ENCODE measurements at regions not wholly inside any gene's neighbourhood (a gene's known extent, or its start where the extent isn't known, plus 50 kb on each side); places are given as distances from the start of the nearest gene placed in this dataset.

DNA sequence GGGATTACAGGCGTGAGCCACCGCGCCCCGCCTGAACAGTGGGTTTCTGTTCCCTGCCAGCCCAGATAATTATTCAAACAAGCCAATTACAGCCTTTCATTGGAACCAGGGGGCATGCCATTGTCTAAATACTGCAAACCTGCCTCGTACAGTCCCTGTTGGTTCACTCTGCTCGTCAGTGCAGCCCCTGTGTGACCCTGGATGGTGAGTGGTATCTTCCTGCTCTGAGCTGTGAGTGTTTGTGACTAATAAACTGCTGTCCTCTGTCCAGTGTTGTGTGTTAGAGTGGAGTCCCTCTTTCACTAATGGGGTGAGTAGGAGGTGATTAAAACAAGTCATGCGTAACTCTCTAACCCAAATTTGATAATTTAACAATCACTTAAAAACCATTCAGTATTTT, 176.5 kb upstream of the FAM3C start:
- no peak for DNase-seq (ENCODE audit: low read depth in 2 of 3, low spot score in 2 of 3)

DNA sequence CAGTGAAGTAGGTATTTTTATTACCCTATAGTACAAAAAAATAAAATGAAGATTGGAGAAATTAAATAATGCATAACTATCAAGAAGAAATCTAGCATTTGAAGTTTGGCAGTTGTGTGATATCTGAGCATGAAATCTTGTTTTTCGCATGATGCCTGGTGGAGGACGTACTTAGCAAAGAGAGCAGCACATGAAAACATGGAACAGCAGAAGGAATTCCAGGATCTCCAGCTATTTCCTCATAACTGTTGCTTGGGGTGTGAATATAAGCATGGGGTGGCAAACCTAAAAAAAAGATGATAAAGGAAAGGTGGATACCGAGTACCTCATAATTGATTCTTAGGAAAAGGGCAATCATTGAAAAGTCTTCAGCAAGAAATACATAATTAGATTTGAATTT, 174.3 kb upstream of the FAM3C start:
- DNase-seq (ENCODE audit: low read depth in 2 of 3, low spot score in 2 of 3) = no peak

DNA sequence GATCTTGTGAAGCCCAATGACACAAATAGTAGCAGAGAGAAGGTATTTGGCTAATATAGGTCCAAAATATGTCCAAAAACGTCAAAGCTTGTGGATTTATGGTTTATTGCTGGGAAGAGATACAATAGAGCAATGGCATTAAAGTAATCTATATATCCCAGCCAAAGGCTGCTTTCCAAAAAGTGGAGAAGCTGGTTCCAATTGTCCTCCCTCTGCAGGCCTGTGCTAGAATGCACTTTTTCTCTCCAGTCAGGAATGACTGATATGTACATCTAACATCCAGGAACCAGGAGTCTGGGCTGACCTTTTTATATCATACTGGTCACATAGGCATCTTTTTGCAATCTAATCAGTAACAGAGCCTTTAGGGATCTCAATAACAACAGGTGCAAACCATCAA, 167.1 kb upstream of the FAM3C start:
- DNase-seq (ENCODE audit: low read depth in 2 of 3, low spot score in 2 of 3) = no peak

DNA sequence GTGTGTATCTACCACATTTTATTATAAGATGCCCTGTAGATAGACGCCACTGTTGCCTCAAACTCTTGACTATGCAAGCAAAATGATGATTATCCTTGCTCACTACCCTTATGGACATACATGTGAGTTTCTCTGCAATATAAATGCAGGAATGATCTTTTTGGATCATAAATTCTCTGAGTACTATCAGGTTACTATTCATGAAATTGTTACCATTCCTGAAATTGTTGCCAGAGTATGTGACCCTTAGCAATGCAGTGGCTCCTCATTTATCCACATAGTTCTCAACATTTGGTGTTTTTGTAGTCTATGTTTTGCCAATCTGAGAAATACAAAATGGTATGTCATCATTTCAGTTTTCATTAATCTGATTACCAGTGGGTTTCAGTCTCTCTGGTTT, 166.2 kb upstream of the FAM3C start:
- DNase-seq (ENCODE audit: low read depth in 2 of 3, low spot score in 2 of 3) = no peak

- no peak for DNase-seq (ENCODE audit: low read depth in 2 of 3, low spot score in 2 of 3)
Observed at GRCh38 chr7:121561717-121562116, 165.6 kb upstream of the FAM3C start.

DNA sequence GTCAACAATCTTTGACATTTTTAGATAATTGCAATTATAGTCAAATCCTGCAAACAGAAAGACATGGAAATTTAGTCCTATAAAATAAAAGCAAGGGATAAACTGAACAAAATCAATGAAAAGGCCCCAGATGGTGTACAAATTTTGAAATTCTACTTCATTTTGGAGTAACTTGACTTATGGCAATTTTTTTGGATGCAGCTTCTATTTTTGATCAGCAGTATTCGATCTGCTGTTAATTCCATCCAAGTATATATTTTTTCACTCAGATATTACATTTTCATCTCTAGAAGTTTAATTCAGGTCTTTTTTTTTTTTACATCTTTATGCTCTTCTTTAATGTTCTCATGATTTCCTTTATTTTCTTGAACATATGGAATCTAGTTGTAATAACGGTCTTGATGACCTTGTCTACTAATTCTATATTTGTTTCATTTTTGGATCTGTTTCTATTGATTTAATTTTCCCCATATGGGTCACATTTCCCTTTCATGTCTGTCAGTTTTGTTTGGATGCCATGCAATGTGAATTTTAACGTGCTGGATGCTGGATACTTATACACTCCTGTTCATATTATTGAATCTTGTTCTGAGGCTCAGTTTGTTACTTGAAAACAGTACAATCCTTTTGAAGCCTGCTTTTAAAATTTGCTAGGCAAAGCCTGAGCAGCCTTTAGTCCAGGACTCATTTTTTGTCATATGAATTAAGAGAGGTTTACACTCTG, 164.3 kb upstream of the FAM3C start:
- no peak for DNase-seq (ENCODE audit: low read depth in 2 of 3, low spot score in 2 of 3)

DNA sequence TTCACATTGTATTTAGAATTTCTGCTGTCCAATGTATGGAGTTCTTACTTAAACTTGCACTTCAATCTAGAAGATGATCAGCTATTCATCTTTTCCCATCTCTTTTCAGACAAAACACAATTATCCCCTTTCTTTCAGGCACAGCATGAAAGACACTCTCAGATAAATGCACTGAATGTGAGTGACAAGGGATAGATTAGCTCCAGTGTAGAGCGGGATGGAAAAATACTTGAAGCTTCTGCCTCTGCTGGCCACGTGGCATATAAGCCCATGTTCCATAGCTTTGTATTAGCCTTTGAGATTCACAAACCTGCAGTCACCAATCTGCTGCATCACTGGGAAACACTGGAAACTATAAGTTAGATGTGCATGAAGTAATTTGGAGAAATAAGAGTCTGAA, 162.2 kb upstream of the FAM3C start:
- DNase-seq (ENCODE audit: low read depth in 2 of 3, low spot score in 2 of 3) = no peak

- no peak for DNase-seq (ENCODE audit: low read depth in 2 of 3, low spot score in 2 of 3)
Observed at GRCh38 chr7:121557034-121557892, 161.2 kb upstream of the FAM3C start.

DNA sequence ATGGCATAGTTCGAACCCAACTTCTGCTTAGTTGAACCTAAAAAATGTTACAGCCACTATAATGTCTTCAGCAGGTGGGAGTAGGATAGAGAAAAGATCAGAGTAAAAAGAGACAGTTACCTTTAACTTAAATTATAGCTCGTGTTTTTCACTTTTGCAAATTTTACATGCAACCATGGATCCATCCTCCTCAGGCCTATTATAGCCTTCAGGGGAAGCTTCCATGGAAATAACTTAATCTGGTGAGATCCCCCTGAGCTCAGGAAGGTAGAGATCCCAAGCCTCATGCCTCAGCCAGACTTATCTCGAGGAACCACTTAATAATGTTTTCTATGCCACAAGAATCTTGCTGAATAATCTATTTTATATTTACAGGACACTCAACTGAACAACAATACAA, 159.4 kb upstream of the FAM3C start:
- DNase-seq (ENCODE audit: low read depth in 2 of 3, low spot score in 2 of 3) = no peak

DNA sequence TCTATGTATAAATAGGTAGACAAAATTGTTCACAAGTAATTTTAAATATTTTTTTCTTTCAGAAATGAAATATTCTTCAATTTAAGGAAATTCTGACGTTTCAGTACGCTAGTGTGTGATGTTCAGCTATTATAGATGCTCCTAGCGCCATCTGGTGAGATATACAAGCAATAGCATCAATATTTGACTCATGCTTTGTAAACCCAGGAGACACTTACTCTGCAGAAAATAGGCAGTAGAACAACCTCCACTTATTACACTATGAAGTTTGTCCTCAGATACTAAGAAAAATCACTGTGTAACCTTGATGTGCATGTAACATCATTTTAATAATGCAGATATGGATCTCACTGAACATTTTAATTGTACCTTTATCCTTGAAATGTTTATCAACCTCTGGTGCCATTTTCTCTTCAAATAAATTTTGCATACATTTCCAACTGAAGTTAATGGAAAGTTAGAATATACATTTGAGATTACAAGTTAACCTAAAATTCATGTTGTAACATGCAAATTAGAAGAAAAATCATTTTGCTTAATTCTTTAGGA, 151.5 kb upstream of the FAM3C start:
- no peak for DNase-seq (ENCODE audit: low read depth in 2 of 3, low spot score in 2 of 3)

- DNase-seq (ENCODE audit: low read depth in 2 of 3, low spot score in 2 of 3) = no peak
Observed at GRCh38 chr7:121546632-121547543, 150.8 kb upstream of the FAM3C start.

- DNase-seq (ENCODE audit: low read depth in 2 of 3, low spot score in 2 of 3) = no peak
Observed at GRCh38 chr7:121545418-121545817, 149.3 kb upstream of the FAM3C start.

- no peak for DNase-seq (ENCODE audit: low read depth in 2 of 3, low spot score in 2 of 3)
Observed at GRCh38 chr7:121544726-121545125, 148.6 kb upstream of the FAM3C start.

DNA sequence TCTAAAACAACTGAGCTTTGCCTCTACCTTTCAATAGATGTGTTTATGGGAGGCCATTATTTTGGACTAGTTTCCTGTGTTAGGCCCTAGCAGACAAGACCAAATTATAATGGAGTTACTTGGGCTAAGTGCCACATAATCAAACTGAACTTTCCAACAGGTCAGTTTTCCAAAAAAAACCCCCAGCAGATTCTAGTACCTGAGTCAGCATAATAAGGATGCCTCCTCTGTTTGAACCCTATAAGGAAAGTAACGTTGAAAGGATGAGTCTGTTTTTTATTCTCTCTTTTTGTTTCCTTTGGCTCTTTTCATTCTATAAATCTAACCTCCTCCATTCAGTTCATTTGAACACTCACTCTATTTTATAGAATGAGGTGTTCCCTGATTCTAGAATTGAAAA, 148.1 kb upstream of the FAM3C start:
- no peak for DNase-seq (ENCODE audit: low read depth in 2 of 3, low spot score in 2 of 3)

DNA sequence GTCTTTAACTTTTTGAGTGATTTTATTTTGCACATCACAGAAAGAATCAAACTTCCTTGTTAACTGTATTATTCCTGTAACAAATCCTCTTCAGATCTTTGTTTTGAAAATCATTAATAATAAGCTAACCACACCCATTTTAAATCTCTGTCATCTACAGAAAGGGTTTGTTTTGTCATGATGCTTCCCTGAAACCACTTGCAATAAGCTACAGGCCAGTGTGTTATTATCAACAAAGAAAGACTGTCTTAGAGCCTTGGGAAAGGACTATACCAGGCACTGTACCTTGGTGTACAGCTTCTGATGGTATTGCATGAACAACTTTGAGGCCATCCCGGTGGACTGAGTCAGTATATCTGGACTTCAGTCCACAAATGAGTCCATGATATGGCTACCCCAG, 145.3 kb upstream of the FAM3C start:
- DNase-seq (ENCODE audit: low read depth in 2 of 3, low spot score in 2 of 3) = no peak

DNA sequence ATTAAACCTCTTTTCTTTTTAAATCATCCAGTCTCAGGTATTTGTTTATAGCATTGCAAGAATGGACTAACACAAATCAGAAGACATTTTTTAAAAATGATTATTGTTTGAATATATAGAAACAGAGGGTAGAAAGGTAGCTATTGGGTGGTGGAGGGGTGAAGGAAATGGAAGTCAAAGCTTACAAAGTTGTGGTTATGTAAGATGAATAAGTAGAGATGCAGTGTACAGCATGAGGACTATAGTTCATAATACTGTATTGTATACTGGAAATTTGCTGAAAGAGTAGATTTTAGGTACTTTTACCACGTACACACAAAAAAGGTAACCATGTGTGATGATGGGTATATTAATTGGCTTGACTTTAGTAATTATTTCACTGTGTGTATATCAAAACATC, 144.0 kb upstream of the FAM3C start:
- DNase-seq (ENCODE audit: low read depth in 2 of 3, low spot score in 2 of 3) = no peak

DNA sequence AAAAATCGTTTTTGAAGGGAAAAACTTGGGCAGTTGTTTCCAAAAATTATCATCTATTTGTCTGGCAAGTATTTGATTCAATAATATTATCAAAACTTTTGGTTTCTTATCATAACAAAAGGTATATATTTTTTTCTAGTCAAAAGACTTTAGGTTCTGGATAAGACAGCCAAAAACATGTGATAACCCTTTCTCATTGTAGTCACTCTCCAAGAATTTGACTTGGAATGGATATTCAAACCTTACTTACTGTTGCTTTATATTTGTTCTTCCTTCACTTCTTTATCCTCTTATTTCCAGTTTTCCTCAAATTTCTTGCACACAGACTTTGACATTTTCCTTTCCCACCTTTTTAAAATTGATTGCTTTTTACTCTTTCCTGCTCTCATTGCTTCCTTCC, 140.9 kb upstream of the FAM3C start:
- no peak for DNase-seq (ENCODE audit: low read depth in 2 of 3, low spot score in 2 of 3)

DNA sequence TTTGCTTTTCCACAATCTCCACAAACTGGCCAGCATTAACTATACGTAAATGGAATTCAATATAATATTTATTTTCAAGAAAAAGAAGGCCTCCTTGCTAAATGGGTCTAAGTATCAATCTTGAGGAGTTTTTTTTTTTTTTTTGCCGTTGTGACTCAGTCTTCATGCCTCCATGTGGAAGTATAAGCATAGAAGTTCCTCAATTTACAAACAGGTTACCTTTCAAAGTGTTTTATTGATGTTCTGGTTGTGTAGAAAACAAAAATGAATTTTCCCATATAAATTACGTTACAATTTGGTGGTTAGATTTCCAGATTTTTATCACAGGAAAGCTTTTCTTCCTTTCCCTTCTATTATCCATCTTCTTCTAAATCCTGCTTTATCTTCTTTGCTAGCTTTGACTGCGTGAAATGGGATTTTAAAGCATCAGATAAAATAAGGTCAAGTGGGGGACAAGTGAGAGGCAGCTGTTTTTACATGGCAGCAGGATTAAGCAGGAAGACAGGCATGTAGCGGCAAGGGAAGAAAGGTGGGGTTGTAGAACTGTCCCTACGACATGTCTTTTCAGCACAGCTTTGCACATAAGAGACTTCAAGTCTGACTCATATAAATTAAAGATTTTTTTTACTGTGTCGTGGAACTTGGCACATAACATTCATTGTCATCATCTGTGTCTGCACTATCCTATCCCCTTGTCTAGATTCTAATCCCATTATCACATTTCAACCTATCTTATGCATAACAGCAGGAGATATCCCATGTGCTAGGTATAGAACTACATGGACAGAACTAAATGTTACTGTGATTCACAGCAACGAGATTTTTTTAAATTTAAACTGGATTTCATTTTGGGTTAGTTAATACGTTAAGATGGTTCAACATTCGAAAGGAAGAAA, 135.3 kb upstream of the FAM3C start:
- DNase-seq (ENCODE audit: low read depth in 2 of 3, low spot score in 2 of 3) = no peak

DNA sequence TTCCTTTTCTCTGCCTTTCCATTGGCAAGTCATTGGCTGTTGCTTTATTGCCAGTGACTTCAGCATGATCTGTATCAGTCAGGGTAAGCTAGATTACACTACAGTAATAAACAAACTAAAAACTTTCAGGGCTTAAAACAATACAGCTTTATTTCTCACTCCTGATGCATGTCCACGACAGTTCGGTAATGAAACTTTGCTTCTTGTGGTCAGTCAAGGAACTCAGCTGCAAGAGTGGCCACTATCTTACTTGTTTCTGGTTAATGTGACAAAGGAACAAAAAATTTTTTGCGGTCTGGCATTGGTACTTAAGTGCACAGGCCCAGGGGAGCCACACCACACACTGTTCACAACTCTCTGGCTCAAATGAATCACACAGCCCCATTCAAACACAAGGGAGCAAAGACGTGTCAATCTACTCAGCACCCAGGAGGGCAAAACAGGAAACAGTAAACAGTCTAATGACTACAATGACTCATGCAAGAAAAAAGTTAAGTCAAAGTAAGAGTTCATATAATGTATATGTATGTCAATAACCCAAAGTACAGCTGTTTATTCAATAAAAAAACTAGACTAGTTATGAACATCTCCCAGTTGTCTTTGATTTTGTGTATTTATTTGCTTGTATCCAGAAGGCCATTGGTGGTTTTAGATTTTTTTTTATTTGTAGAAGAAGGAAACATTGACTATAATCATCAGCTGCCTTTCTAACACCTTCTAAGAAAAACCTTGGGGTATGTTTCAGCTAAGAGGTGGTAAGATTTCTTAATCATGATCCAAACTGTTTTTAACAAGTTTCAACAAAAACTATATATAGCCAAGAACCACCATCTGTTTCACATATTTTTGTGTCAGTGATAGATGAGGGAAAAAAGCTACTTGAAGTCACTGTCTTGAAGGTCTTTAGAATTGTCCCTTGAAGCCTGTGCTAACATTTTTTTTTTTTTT, 134.4 kb upstream of the FAM3C start:
- DNase-seq (ENCODE audit: low read depth in 2 of 3, low spot score in 2 of 3) = peak in 2 of 3 experiments; percentile 9 to 32

Measured in activated CD8-positive, alpha-beta memory T cell treated with anti-CD3 and anti-CD28 coated beads for 48 hours (primary cell).